Sigmoid colon (tissue), 4 donors: ENCODE measurements at regions not wholly inside any gene's neighbourhood (a gene's known extent, or its start where the extent isn't known, plus 50 kb on each side); places are given as distances from the start of the nearest gene placed in this dataset.

Experiments used
- EP300 ChIP-seq, 4 donors: sonication (generic); formaldehyde crosslinking; IDR thresholded peaks; one replicate each; pipeline ENCODE4 v1.6.1; 2017; ENCODE audit warnings: antibody characterized with exemption in 4 of 4
- POLR2A ChIP-seq, 2 donors: fragments of 450-650 bp; IDR thresholded peaks; one replicate each; pipeline ENCODE4 v1.6.1; 2016; ENCODE audit warnings: antibody characterized with exemption in 2 of 2, mild to moderate bottlenecking in 2 of 2, moderate library complexity in 2 of 2
- POLR2AphosphoS5 ChIP-seq, 4 donors: sonication (generic); formaldehyde crosslinking; IDR thresholded peaks; one replicate each; pipeline ENCODE4 v1.6.1; 2017; ENCODE audit warnings: antibody characterized with exemption in 4 of 4
- TF ChIP-seq, protein P1 (sequence below), 4 experiments: fragments of 450-650 bp in 3 of 4; fragments of 200-600 bp in 1 of 4; IDR thresholded peaks; one replicate each; pipeline ENCODE4 v1.5.1; 2016 to 2019; ENCODE audit warnings: antibody characterized with exemption in 4 of 4, mild to moderate bottlenecking in 3 of 4, moderate library complexity in 2 of 4

DNA sequence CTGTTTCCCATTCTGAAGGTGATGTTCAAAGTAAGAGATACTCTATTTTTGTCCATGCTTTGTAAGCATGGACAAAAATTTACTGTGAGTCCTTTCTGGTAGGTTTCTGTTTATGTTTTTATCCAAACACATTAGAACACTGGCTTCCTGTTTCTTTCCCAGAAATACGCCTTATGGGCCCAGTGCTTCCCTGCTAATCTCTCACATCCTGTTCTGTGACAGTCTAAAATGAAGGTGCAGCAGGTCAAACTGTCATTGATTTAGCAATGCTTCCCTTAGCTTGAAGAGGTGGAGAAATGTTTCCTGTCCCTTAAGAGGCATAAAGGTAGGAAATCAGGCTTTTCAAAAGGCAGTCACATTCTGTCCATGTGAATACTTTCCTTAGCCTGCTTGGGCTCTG, 305.6 kb downstream of the RPS29 start:
- TF ChIP-seq, protein P1, sequence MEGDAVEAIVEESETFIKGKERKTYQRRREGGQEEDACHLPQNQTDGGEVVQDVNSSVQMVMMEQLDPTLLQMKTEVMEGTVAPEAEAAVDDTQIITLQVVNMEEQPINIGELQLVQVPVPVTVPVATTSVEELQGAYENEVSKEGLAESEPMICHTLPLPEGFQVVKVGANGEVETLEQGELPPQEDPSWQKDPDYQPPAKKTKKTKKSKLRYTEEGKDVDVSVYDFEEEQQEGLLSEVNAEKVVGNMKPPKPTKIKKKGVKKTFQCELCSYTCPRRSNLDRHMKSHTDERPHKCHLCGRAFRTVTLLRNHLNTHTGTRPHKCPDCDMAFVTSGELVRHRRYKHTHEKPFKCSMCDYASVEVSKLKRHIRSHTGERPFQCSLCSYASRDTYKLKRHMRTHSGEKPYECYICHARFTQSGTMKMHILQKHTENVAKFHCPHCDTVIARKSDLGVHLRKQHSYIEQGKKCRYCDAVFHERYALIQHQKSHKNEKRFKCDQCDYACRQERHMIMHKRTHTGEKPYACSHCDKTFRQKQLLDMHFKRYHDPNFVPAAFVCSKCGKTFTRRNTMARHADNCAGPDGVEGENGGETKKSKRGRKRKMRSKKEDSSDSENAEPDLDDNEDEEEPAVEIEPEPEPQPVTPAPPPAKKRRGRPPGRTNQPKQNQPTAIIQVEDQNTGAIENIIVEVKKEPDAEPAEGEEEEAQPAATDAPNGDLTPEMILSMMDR (IDR thresholded peaks at IDR 0.05): no peak
- no peak for TF ChIP-seq POLR2A (IDR thresholded peaks at IDR 0.05)
- no peak for TF ChIP-seq EP300 (IDR thresholded peaks at IDR 0.05)
- no peak for TF ChIP-seq POLR2AphosphoS5 (IDR thresholded peaks at IDR 0.05)
